HG03469 (cell line): ENCODE measurements at regions not wholly inside any gene's neighbourhood (a gene's known extent, or its start where the extent isn't known, plus 50 kb on each side); places are given as distances from the start of the nearest gene placed in this dataset.
"Not testable (repeated sequence)": the region's sequence is repeated elsewhere in the genome, so short reads cannot be mapped to it uniquely, and the experiment has no call there.

Experiments used
- ATAC-seq: cut with Tn5 transposase; IDR thresholded peaks from one replicate; pipeline ENCODE4 v1.9.1; 2021; ENCODE audit warnings: mild to moderate bottlenecking, moderate library complexity, moderate number of reproducible peaks; ENCODE audit not compliant: unreplicated experiment

GRCh38 chr4:134636338-134637051, 434.9 kb upstream of the PABPC4L start:
- no peak for ATAC-seq

GRCh38 chr4:134634301-134634700, 432.7 kb upstream of the PABPC4L start:
- ATAC-seq, result no peak

GRCh38 chr4:134632056-134632455, 430.5 kb upstream of the PABPC4L start:
- no peak for ATAC-seq

GRCh38 chr4:134628066-134628465, 426.5 kb upstream of the PABPC4L start:
- no peak for ATAC-seq

GRCh38 chr4:134627366-134627765, 425.8 kb upstream of the PABPC4L start:
- no peak for ATAC-seq

GRCh38 chr4:134624365-134624764, 422.8 kb upstream of the PABPC4L start:
- no peak for ATAC-seq

DNA sequence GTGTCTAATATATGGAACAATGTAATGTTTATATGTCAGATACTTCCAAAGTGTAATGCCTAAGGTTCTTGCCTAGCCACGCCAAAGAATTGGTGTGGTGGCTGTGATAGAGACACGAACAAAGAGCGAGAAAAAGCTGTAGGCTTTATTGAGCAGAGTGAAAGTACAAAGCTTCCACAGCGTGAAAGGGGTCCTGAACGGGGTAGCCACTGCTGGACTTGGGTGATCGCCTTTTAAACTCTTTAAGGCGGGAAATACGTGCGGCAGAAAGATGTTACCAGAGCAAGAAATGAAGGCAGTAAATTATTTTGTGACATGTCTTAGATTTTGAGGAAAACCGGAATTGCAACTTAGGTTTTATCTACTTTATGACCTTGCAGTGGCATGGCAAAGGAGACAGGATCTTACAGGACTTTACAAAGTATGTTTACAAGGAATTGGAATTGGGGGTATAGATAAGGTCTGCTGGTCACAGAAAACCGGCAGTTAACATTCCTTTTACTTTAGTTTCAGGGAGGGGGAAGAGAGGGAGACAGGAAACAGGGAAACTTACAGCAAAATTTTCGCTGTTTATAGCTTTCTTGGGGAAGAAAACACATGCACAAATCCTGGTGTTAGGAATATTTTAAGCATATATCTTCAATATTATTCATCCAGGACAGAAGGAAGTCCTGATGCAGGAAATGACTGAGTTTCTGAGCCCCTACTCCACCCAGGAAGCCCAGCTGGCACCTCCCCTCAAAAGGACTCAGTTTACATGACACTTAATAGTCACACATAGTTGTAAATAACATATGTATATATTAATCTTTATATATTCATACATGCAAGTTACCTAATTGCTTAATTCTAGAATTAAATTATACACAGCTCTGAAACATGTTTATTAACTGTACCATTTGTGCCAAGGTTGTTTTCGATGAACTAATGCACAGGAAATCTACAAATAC, 421.3 kb upstream of the PABPC4L start:
- not testable (repeated sequence) for ATAC-seq

DNA sequence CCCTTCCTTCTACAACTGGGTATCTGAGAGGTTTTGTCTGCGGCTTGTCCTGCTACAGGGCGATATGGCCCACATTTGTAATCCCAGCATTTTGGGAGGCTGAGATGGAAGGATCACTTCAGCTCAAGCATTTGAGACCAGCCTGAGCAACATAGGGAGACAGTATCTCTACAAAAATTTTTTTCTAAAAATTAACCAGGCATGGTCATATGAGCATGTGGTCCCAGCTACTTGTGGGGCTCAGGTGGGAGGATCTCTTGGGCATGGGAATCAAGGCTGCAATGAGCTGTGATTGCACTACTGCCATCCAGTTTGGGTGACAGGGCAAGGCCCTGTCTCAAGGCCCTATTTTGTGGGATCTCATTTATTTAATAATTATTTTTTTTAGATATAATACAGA, 420.6 kb upstream of the PABPC4L start:
- ATAC-seq, result no peak

- ATAC-seq, result not testable (repeated sequence)
Measured at GRCh38 chr4:134621715-134622114, 420.1 kb upstream of the PABPC4L start.

GRCh38 chr4:134610956-134611355, 409.4 kb upstream of the PABPC4L start:
- no peak for ATAC-seq

- no peak for ATAC-seq
Measured at GRCh38 chr4:134610172-134610571, 408.6 kb upstream of the PABPC4L start.

- no peak for ATAC-seq
Measured at GRCh38 chr4:134601706-134602105, 400.1 kb upstream of the PABPC4L start.

- ATAC-seq, result no peak
Measured at GRCh38 chr4:134591326-134591725, 389.7 kb upstream of the PABPC4L start.

GRCh38 chr4:134585972-134586371, 384.4 kb upstream of the PABPC4L start:
- ATAC-seq, result no peak

DNA sequence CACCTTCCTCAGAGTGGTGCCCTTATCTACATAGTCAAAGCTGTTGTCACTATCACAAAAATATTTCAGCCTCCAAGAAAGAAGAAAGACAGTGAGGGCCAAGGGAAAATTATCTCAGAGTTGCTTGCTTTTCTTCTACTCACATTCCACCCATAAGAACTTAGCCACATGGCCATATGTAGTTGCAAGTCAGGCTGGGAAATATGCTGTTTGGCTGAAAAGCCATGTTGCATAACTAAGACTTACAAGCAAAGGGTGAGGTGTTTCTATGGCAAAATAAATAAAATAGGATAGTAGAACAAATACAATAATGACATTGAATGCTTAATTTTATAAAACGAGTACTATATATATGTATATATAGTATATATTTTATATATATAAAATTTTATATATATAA, 365.9 kb upstream of the PABPC4L start:
- no peak for ATAC-seq

- ATAC-seq, result no peak
Measured at GRCh38 chr4:134560728-134561127, 359.1 kb upstream of the PABPC4L start.

DNA sequence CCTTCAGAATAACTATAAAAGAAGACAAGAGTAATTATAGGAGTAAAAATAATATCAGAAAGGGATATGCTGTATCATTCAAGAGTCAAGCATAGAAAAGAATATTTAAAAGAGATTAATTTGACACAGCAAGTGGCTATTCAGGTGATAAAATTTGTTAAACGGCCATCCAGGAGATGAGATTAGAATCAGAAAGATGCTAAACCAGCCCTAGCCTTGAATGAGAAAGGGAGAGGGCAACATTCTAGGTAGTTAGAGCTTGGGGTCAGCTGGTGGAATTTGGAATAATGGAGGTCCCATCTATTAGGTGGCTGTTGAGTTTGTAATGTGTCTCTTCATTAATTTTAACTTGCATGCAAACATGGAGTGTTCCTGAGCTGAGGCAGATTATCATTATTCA, 350.5 kb upstream of the PABPC4L start:
- ATAC-seq, result no peak

DNA sequence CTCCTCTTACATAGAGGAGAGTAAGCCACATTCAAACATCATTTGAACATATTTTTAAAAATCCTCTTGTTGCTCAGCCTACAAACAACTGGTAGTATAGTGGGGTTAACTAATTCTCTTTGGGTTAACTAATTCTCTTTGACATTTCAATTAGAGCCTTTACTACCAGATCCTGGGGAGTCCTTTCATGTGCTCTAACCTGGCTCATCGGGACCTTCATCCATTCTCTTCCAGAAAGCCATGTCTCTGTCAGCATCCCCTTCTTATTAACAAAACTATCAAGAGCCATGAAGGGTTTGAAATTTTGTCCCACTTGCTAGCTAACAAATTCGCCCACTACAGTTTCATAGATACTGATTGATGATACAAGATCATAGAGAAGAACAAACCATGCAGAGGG, 349.8 kb upstream of the PABPC4L start:
- ATAC-seq, result no peak

DNA sequence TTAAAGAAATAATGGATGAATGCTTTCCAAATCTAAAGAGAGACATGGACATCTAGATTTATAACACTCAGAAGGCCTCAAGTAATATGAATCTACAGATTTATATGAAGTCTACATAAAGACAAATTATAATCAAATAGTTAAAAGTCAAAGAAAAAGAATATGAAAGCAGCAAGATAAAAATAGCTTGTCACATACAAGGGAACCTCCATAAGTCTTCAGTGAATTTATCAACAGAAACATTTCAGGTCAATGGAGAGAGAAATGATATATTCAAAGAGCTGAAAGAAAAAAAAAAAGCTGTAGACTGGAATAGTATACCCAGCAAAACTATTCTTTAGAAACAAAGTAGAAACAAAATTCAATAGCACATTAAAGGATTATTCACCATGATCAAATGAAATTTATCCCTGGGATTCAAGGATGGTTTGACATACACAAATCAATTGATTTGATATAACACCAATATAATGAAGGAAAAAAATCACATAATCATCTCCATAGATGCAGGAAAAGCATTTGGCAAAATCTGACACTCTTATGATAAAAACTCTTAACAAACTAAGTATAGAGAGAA, 346.6 kb upstream of the PABPC4L start:
- no peak for ATAC-seq

DNA sequence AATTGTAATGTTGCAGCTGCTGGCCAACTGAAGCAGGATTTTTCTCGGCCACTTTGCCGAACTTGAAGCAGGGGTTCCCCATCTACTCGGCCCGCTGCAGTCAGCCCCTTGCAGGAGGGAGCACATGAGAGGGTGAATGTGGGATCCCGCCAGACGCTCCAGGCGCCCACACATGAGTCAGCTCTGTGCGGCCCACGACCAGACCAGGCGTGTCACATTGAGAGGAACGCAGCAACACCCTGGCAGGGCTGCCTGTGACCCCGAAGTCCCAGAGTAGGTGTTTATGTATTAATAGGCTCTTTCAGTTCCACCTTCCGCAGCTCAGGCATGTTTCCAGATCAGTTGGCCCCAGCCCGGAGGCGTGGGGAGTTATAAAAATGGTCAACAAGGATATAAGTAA, 344.7 kb upstream of the PABPC4L start:
- ATAC-seq, result no peak

- no peak for ATAC-seq
Measured at GRCh38 chr4:134544303-134544770, 342.7 kb upstream of the PABPC4L start.

GRCh38 chr4:134540588-134540987, 339.0 kb upstream of the PABPC4L start:
- ATAC-seq, result no peak
